GM21367 (cell line): ENCODE measurements at regions not wholly inside any gene's neighbourhood (a gene's known extent, or its start where the extent isn't known, plus 50 kb on each side); places are given as distances from the start of the nearest gene placed in this dataset.

Experiments used
- ATAC-seq: cut with Tn5 transposase; IDR thresholded peaks from one replicate; pipeline ENCODE4 v1.9.1; 2021; ENCODE audit not compliant: unreplicated experiment

DNA sequence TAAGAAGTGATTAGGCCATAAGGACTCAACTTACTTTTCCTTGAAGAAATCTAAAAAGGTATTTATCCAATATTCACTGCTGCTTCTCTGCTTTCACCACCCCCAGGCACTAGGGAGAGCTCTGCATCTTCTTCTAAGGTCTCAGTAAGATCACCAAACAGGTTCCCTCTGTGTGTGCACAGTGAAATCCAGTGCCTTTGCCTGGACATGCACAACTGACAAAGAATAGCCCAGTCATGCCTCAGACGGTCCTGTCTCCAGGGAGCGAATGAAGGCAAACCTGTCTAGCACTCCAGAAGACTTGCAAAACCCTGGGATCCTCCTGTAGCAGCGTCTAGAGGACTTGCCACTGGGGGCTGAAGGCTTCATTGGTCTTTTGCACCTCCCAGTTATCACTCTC, 344.5 kb upstream of the LRATD1 start:
- ATAC-seq = no peak

DNA sequence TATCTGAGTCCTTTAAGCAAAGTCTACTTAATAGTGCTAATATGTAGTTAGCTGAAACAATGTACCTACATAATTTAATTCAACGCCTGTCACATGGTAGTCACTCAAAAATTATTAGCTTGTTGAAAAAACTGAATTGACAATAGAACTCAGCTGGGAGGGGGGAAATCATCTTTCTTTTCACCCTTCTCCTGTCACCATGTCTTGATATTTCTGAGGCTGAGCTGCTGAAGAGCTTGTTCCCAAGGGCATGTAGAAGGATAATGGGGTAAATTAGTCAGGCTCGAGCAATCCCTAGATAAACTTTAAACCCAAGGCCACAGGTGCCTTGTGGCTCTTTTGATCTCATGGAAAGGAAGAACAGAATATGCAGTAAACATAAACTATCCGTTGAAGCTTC, 339.6 kb upstream of the LRATD1 start:
- no peak for ATAC-seq

DNA sequence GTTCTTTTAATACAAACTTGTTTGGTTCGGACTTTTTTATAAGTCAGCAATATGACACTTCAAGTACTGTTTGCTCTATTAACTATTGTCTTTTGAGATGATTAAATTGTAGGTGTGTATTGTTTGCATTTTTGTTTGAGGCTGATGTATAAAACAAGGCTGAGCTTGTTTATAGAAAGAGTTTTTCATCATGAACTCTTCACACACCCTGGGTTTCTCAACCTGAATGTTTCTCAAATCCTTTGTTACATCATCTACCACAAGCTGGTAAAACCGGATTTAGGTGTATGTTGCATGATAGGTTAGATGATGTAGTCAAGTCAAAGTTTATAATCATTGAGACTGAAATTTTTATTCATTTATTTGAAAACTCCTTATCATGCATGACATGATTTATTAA, 335.2 kb upstream of the LRATD1 start:
- ATAC-seq = no peak

DNA sequence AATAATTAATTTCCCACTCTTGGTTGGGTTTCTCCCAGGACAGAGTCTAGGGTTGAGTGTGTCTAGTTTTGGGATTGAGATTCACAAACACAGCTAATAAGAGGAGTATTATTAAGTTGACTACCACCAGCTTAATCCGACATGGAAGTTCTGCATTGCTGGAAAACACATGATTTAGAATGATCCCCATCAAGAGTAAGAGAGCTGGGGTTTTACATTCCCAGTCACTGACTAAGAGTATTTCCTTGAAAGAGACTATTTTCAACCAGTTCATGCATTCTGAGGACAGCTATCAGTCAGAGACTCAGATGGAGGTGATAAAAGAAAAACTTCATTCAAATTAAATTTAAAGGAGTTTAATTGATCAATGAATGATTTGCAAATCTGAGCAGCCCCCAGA, 334.6 kb upstream of the LRATD1 start:
- no peak for ATAC-seq

DNA sequence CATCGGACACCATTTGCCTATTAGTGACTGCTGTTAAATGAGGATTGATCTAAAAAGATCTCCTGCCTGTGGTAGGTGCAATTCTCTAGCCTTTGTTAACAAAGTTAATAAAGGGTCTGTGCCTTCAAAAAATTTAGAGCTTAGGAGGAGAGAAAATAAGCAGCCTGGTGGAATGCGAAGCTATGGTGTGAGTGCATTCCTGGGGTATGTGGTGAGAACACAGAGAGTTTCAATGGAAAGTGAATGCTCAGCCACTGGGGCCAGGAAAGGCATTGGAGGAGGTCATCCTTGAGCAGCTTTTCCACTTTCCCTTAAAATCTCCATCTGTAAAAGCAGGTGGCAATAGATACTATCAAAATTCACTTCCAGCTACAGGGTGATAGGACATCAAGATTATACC, 331.2 kb upstream of the LRATD1 start:
- ATAC-seq = no peak

DNA sequence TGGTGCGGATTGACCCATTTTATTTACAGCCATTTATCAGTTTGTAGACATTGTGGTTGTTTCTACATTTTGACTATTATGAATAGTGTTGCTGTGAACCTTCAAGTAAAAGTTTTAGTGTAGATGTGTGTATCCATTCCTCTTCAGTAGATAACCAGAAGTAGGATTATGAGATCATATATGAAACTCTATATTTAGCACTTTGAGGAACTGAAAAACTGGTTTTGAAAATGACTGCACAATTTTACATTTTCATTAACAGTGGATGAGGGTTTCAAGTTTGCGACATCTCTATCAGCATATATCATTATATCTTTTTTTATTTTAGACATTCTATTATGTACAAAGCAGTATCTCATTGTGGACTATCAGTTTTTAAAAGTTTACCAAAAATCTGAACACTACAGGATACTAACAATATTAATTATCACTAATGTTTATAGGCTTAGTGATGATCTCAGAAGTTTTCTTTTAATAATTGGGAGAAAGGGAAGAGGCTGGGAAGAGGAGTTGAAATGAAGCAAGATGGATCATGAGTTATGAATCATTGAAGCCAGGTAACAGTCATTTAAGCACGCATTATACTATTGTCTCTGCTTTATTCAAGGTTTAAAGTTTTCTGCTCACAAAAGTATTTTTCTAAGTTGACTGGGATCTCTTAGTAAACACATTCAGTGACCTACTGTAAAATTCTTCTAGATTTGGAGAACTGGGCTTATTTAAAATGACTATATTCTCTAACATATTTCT, 329.0 kb upstream of the LRATD1 start:
- peak; percentile 85 for ATAC-seq

DNA sequence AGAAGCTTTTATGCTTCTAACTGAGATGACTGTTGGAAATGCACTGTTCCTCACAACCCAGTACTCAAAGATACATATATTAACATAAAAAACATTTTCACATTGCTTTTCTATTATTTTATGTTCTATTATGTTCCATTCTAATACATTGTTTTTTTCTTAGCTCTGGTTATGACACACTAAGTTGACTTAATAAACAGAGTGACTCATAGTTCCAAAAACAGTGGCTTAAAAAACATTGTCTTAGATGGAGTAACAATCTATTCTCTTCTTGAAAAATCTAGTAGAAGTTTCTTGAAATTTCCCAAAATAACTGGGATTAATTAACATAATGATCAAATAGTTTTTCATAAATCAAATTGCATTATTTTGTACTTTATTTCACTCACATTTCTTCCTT, 328.2 kb upstream of the LRATD1 start:
- no peak for ATAC-seq

DNA sequence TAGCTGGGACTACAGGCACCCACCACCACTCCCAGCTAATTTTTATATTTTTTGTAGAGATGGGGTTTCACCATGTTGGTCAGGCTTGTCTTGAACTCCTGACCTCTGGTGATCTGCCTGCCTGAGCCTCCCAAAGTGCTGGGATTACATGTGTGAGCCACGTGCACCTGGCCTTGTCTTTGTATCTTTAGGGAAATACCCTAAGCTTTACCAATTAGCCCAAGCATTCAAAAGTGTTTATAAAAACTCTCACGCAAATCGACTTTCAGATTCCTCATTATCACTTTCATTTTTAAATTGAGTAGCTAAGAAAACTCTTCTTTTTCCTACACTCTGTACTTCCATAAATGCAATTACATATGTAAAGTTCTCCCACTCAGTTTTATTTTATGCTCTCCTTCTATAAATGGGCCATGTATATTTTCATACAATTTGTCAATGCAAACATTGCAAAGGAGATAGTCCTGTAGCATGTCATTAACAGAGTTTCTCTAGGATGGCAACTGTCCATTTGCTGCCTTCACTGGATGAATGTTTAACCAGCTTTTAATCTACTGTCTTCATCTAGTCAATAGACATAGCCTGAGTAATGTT, 326.2 kb upstream of the LRATD1 start:
- peak; percentile 61 for ATAC-seq

DNA sequence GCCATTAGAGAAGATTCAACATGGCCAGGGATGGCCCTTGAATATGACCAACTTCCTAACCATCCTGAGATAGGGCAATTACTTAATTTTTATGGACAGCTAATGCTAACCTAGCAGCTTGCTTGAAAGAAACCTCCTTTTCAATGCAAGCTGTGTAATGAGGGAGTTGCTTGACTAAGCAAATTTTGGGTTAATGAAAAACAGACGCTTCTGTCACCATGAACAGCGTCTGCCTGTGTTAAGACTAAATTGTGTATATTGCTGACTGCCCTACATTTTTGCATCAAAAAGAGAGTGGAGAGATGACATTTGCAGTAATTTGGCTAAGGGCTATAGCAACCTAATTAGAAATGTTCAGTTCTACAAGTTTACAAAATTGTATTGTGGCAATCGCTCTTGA, 319.2 kb upstream of the LRATD1 start:
- no peak for ATAC-seq

DNA sequence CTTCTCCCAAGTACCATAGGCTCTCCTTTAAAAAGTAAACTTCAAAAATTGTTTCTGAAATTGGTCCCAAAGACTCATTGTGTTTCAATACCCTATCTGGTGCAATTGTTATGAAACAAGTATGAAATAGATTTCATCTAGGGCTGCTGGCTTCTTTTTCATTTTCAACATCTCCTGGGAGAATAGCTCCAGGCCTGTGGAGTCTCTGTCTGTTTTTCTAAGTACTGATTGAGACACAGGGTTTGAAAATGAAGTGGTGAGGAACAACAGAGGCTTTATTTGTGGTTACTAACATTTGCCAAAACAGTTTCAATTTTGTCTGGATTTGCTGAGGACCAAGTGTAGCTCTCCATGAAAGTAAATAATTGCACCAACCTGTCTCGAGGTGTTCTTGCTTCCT, 315.9 kb upstream of the LRATD1 start:
- ATAC-seq = no peak

DNA sequence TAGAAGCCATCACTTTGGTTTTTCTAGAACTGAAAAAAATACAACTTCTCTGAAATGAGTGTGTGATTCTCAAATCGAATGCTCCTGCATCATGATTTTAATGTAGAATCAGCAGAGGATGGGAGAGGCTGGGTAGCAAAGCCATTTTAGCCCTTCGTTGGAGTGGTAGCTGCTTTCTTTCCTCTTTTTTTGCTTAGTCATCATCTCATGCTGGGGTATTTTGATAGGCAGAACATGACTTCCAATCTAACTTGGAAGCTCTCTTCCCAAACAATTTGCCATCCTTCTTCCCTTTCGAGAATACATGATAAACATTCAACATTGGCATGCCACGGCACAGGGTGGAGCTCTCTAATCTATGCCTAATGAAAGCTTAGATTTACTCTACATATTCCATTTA, 311.2 kb upstream of the LRATD1 start:
- ATAC-seq = no peak

DNA sequence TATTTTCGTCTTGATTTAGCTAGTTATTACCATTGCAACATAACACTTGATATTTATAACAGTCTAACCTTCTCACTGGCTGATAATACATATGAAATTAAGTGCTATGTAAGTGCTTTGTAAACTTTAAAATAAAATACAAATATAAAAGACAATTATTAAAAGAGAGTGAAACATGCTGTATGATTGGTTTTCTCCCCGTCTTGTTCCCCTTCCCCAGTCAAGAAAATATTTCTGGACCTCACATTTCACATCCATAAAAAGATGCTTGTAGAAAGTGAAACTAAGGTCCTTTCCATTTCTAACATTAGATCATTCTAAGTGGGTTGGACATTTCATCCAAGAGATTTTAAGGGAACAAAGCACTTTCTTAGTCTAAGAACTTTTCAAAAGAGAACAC, 310.2 kb upstream of the LRATD1 start:
- no peak for ATAC-seq

DNA sequence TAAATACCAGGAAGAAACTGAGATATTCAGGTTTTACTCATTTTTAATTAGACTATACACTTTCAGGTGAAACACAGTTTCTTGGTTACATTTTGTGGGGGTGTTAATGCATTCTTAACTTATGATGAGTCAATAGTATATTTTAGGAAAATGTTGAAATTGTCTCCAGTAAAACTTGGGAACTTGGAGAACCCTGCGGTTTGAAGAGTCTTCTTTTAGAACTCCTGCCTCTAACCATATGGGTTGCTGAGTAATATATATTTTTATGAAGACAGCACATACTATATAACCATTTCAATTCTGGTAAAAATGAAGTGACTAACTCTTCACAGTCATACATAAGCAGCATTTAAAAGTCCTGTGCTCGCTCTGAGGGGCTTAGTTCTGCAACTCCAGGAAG, 308.2 kb upstream of the LRATD1 start:
- no peak for ATAC-seq

DNA sequence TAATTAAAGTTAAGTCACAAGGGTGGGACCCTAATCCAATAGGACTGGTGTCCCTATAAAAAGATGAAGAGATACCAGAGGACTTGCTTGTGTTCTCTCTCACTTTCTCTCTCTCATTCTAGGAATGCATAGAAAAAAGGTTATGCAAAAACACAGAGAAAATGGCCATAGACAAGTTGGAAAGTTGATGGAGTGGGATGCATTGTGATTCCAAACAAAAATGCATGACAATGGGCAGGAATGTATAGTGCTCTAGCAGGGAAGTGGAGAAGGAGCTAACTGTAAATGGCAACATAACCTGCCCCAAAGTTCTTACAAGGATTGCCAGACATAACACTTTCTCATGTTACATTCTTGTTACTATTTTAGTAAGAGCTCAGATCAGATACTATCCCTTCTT, 301.6 kb upstream of the LRATD1 start:
- no peak for ATAC-seq

DNA sequence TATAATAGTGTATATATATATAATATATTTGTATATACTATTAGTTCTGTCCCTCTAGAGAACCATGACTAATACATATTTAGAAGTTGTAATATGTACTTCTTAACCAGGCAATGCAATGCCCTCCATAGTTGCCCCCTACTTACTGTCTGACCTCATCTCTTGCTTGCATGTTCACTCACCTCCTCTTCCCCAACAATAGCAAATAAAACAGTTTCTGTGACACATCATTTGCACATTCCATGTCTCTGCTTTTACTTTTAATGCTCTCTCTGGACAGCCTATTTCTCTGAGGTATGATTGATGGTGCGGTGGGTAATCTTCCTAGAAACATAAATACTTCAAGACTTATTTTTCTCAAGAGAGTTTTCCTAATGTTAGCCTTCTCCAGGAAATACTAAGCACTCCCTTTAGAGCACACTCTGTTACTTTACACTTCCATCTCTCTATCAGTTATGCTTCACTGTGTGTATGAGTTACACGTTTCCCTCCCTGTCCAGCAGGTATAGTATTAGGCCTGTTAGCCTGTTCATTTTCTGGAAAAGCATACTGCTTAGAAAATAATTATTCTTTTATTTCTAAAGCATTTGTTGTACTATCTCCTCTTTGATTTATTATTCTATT, 295.6 kb upstream of the LRATD1 start:
- no peak for ATAC-seq

DNA sequence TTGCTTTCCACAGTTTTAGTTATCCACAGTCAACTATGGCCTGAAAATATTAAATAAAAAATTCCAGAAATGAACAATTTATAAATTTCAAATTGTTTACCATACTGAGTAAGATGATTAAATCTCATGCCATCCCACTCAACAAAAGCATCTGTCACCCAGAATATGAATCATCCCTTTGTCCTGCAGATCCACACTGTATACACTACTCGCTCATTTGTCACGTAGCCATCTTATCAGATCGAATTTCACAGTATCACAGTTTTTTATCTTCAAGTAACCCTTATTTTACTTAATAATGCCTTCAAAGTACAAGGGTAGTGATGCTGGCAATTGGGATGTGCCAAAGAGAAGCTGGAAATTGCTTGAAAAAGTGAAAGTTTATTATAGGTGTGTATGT, 291.8 kb upstream of the LRATD1 start:
- no peak for ATAC-seq

DNA sequence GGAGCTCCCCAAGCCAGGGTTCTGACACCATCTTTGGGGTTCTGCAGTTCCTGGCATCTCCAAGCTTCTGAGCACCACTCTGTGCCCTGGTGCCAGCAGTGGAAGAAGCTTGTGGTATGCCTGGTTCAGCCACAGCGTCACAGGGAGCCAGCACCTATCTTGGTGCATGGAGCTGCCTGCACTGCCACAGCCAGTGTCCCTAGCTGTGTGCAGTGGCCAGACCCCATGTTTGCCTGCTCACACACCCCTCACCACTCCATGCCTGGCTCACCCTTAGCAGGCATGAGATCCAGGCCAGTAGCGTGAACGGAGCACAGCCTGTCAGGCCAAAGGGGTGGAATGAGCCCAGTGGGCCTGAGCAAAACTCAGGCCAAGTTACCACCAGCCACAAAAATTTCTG, 290.2 kb upstream of the LRATD1 start:
- no peak for ATAC-seq

DNA sequence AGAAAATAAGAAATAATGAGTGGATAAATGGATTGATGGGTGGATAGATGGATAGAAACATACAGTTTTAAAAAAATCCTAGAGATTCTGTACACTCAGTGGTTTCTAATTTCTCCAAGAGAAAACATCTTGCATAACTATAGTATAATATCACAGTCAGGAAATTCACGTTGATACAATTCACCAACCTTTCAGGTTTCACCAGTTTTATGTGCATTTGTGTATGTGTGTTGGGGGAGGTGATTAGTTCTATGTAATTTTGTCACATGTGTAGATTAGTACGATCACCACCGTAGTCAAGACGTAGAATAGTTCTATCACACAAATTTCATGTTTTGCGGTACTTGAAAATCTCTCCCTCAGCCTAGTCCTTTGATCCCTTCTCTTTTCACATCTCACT, 288.2 kb upstream of the LRATD1 start:
- ATAC-seq = no peak

DNA sequence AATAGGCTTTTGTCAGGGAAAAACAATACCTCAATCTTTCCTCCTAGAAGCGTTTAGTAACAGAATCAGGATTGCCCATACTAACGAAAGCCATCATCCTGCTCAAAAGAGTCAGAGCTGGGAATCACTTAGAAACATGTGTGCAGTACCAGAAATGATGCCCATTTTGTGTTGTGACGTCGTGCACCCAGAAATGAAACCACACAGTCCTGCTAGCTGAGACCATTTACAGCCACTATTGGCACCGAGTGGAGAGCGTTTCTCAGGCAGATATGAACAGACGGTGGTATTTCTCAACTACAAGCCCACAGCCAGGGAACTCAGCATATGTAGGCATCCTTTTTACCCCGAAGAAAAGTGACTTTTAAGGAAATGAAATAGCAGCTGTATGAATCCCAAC, 284.3 kb upstream of the LRATD1 start:
- no peak for ATAC-seq

DNA sequence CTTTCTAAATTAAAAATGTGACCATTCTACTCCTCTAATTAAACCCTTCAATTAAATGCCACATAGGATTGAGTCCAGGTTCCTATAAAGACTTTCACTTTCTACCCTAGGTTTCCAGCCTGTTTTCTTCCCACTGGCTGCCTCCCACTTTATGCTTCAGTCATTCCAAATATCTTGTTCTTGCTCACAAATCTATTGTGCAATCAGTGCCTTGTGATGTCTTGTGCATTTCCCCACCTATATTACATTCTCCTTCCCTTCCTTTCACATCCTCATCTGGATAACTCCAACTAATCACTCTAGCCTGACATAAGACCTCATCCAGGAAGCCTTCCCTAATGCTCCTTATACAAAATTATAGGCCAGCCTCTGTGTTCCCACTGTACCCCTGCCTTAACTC, 281.7 kb upstream of the LRATD1 start:
- no peak for ATAC-seq

DNA sequence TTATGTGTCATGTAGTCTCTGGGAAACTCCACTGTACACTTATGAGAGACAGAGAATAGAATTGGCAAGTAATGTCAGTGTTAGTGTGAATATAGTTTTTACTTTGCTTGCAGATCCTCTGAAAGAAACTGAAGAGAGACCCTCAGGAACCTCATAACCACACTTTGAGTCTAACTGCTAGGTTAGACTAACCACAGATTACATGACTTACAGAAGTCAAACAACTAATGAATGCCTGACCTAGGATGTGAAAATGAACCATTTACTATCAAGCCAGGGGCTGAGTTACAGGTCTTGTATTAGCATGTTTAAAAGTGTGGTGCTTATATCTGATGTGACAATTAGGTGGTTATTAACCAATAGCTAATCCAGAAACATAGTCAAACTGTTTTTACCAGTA, 280.4 kb upstream of the LRATD1 start:
- ATAC-seq = no peak

DNA sequence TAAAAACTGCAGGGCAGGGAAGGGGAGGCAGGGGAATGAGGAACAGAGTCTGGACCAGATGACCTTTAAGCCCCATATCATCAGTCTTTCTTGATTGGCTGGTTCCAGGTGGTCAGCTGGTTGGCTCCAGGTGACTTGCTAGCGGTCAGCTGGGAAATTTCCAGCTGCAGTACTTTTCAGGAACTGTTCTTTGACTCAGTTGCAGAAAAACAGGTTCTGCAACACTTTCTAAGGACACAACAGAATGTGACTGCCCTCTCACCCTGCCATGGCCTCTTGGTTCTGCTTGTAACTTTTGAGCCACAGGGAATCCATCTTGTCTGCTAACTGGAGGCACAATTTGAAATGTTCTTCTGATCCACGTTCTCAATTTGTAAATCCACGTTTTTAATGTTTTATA, 278.3 kb upstream of the LRATD1 start:
- ATAC-seq = no peak

DNA sequence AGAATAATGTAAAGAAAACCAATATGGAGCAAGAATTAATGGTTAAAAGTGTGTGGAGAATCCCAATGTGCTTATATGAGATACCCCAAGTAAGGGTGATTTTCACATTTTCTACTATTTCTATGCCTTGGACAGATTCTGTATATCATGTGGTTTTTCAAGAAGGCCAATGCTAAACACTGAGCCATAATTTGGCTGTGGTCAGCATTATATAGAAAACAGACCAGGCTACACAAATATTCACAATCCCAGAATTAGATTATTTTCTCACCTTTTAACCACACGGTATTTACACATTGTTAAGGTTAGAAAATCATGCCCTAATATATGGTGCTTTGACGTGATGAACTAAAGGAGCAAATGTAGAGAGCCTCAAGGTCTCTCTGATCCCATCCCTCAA, 277.4 kb upstream of the LRATD1 start:
- no peak for ATAC-seq
